WTC11 (cell line): ENCODE measurements at regions not wholly inside any gene's neighbourhood (a gene's known extent, or its start where the extent isn't known, plus 50 kb on each side); places are given as distances from the start of the nearest gene placed in this dataset.

Experiments used
- ATAC-seq: fragments of 200-7000 bp; cut with Tn5 transposase; 2 replicates; pipeline ENCODE4 v1.10.0; 2021; ENCODE audit warnings: mild to moderate bottlenecking, moderate library complexity
- CTCF ChIA-PET: fragments of 300-600 bp; sonication (Branson Sonifier 250); formaldehyde crosslinking; loops from one replicate; lab custom pipeline; 2021; ENCODE audit warnings: antibody characterized with exemption; lab: Charles Lee
- POLR2A ChIA-PET: fragments of 350-600 bp; sonication (Branson Sonifier 250); formaldehyde crosslinking; loops from one replicate; lab custom pipeline; 2021; ENCODE audit warnings: antibody characterized with exemption; lab: Charles Lee
- DNase-seq: peaks from one replicate; pipeline ENCODE4 v3.0.0; 2021; ENCODE audit warnings: low spot score
- H3K27ac Mint-ChIP-seq: 2 replicates; pipeline ENCODE4 v1.8.0; 2021; ENCODE audit warnings: mixed read lengths
- H3K27me3 Mint-ChIP-seq: 2 replicates; pipeline ENCODE4 v1.8.0; 2021; ENCODE audit warnings: low read depth, mild to moderate bottlenecking, moderate library complexity, mixed read lengths
- H3K36me3 Mint-ChIP-seq: 2 replicates; pipeline ENCODE4 v1.8.0; 2021; ENCODE audit warnings: mixed read lengths
- H3K4me1 Mint-ChIP-seq: 2 replicates; pipeline ENCODE4 v1.8.0; 2022; ENCODE audit warnings: mixed read lengths
- H3K4me3 Mint-ChIP-seq: 2 replicates; pipeline ENCODE4 v1.8.0; 2021; ENCODE audit warnings: mild to moderate bottlenecking, moderate library complexity, mixed read lengths
- H3K9me3 Mint-ChIP-seq: 2 replicates; pipeline ENCODE4 v1.8.0; 2021; ENCODE audit warnings: mixed read lengths
- AR ChIP-seq: fragments of 250-450 bp; sonication (Bioruptor Pico); IDR thresholded peaks from 2 replicates; pipeline ENCODE4 v1.9.0; 2021; ENCODE audit warnings: mild to moderate bottlenecking
- ATF2 ChIP-seq: sonication (generic); formaldehyde crosslinking; IDR thresholded peaks from 2 replicates; pipeline ENCODE4 v1.8.1; 2022; ENCODE audit warnings: low read depth, missing genetic modification reagents, borderline replicate concordance
- ATF3 ChIP-seq: sonication (generic); formaldehyde crosslinking; conservative IDR thresholded peaks from 2 replicates; pipeline ENCODE4 v1.8.1; 2022; ENCODE audit warnings: mild to moderate bottlenecking, missing genetic modification reagents
- CDX4 ChIP-seq: fragments of 250-450 bp; sonication (Bioruptor Pico); IDR thresholded peaks from 2 replicates; pipeline ENCODE4 v1.9.0; 2021; ENCODE audit warnings: moderate library complexity, mild to moderate bottlenecking, inconsistent platforms, borderline replicate concordance
- CREB1 ChIP-seq: sonication (generic); formaldehyde crosslinking; IDR thresholded peaks from 2 replicates; pipeline ENCODE4 v1.8.0; 2023; ENCODE audit warnings: mild to moderate bottlenecking, missing genetic modification reagents
- CREM ChIP-seq: sonication (generic); formaldehyde crosslinking; IDR thresholded peaks from 2 replicates; pipeline ENCODE4 v1.8.1; 2022; ENCODE audit warnings: mild to moderate bottlenecking, missing genetic modification reagents, moderate library complexity
- E2F5 ChIP-seq: sonication (generic); formaldehyde crosslinking; IDR thresholded peaks from 2 replicates; pipeline ENCODE4 v1.8.1; 2022; ENCODE audit warnings: mild to moderate bottlenecking, moderate library complexity, missing genetic modification reagents
- ERG ChIP-seq: fragments of 250-450 bp; sonication (Bioruptor Pico); IDR thresholded peaks from 2 replicates; pipeline ENCODE4 v1.8.0; 2021; ENCODE audit warnings: mild to moderate bottlenecking
- JUN ChIP-seq: sonication (generic); formaldehyde crosslinking; IDR thresholded peaks from 2 replicates; pipeline ENCODE4 v1.8.0; 2023; ENCODE audit warnings: mild to moderate bottlenecking, missing genetic modification reagents
- KAT7 ChIP-seq: sonication (generic); formaldehyde crosslinking; IDR thresholded peaks from 2 replicates; pipeline ENCODE4 v1.8.1; 2023; ENCODE audit warnings: missing genetic modification reagents, mild to moderate bottlenecking, borderline replicate concordance
- MLX ChIP-seq: sonication (generic); formaldehyde crosslinking; IDR thresholded peaks from 2 replicates; pipeline ENCODE4 v1.8.1; 2023; ENCODE audit warnings: mild to moderate bottlenecking, missing genetic modification reagents, moderate library complexity
- NFATC4 ChIP-seq: fragments of 250-450 bp; sonication (Bioruptor Pico); IDR thresholded peaks from 2 replicates; pipeline ENCODE4 v1.9.0; 2021; ENCODE audit warnings: mild to moderate bottlenecking
- SMAD3 ChIP-seq: sonication (generic); formaldehyde crosslinking; IDR thresholded peaks from 2 replicates; pipeline ENCODE4 v1.8.0; 2022; ENCODE audit warnings: missing genetic modification reagents, mild to moderate bottlenecking, borderline replicate concordance
- STAT6 ChIP-seq: sonication (generic); formaldehyde crosslinking; conservative IDR thresholded peaks from 2 replicates; pipeline ENCODE4 v1.8.1; 2023; ENCODE audit warnings: mild to moderate bottlenecking, low read depth, missing genetic modification reagents, moderate library complexity
- ZMAT4 ChIP-seq: fragments of 250-450 bp; sonication (Bioruptor Pico); IDR thresholded peaks from 2 replicates; pipeline ENCODE4 v1.9.0; 2021; ENCODE audit warnings: mild to moderate bottlenecking
- ZNF121 ChIP-seq: sonication (generic); formaldehyde crosslinking; IDR thresholded peaks from 2 replicates; pipeline ENCODE4 v1.8.0; 2023; ENCODE audit warnings: missing genetic modification reagents
- ZNF232 ChIP-seq: sonication (generic); formaldehyde crosslinking; IDR thresholded peaks from 2 replicates; pipeline ENCODE4 v1.8.0; 2022; ENCODE audit warnings: mild to moderate bottlenecking, missing genetic modification reagents
- ZNF263 ChIP-seq: sonication (generic); formaldehyde crosslinking; IDR thresholded peaks from 2 replicates; pipeline ENCODE4 v1.8.1; 2022; ENCODE audit warnings: low read depth, mild to moderate bottlenecking, moderate library complexity, missing genetic modification reagents
- ZNF425 ChIP-seq: fragments of 250-450 bp; sonication (Bioruptor Pico); conservative IDR thresholded peaks from 2 replicates; pipeline ENCODE4 v1.9.0; 2021; ENCODE audit warnings: mild to moderate bottlenecking

- DNase-seq (no peak), ATAC-seq (no peak)
- POLR2A ChIA-PET, result no interaction called here
- H3K27me3 Mint-ChIP-seq, result no peaks in the 10 kb centered on the region; the same call in 1 of the 2 replicates
- peaks cover 7% of the 10 kb centered on the region for H3K9me3 Mint-ChIP-seq
- H3K27ac Mint-ChIP-seq, result no peak overlapping the region
- peaks cover 6% of the 10 kb centered on the region for H3K36me3 Mint-ChIP-seq
- no peaks in the 10 kb centered on the region for H3K4me1 Mint-ChIP-seq
- H3K4me3 Mint-ChIP-seq, result no peak overlapping the region
- TF ChIP-seq CDX4 (CRISPR knock-in tag), result no peak
- no peak for TF ChIP-seq CREB1 (CRISPR knock-in tag)
- TF ChIP-seq, all 79 proteins: peak for 0
- CTCF ChIA-PET, result no interaction called here
These were observed 1099.3 kb upstream of the DIAPH2 start for GRCh38 chrX:95585321-95585720.

GRCh38 chrX:95612350-95612749, 1072.3 kb upstream of the DIAPH2 start:
- no peak overlapping the region for H3K27ac Mint-ChIP-seq
- no peaks in the 10 kb centered on the region for H3K4me1 Mint-ChIP-seq
- H3K36me3 Mint-ChIP-seq, result no peaks in the 10 kb centered on the region
- no peaks in the 10 kb centered on the region; the same call in 1 of the 2 replicates for H3K27me3 Mint-ChIP-seq
- TF ChIP-seq ATF3 (CRISPR knock-in tag), result no peak
- no peak for TF ChIP-seq ZNF263 (CRISPR knock-in tag)
- no peak for TF ChIP-seq JUN
- TF ChIP-seq ERG (CRISPR knock-in tag), result no peak
- no peak for TF ChIP-seq ZMAT4 (CRISPR knock-in tag)
- no peak for TF ChIP-seq ZNF232 (CRISPR knock-in tag)
- TF ChIP-seq ATF2 (CRISPR knock-in tag), result no peak
- no peak for TF ChIP-seq STAT6 (CRISPR knock-in tag)
- no peak for TF ChIP-seq KAT7
- TF ChIP-seq SMAD3 (CRISPR knock-in tag), result no peak
- ChIA-PET CTCF (no interaction called here), POLR2A (no interaction called here)
- DNase-seq (no peak), ATAC-seq (no peak)
- peaks cover 3% of the 10 kb centered on the region for H3K9me3 Mint-ChIP-seq
- no peak overlapping the region for H3K4me3 Mint-ChIP-seq

- H3K27me3 Mint-ChIP-seq, result no peaks in the 10 kb centered on the region
- POLR2A ChIA-PET, result no interaction called here
- no peak overlapping the region for H3K4me3 Mint-ChIP-seq
- ATAC-seq (no peak), DNase-seq (no peak)
- no peak overlapping the region for H3K27ac Mint-ChIP-seq
- CTCF ChIA-PET, result no interaction called here
- H3K9me3 Mint-ChIP-seq, result peaks cover 21% of the 10 kb centered on the region
- H3K4me1 Mint-ChIP-seq, result no peaks in the 10 kb centered on the region
- H3K36me3 Mint-ChIP-seq, result peaks cover 3% of the 10 kb centered on the region; the same call in 1 of the 2 replicates
- TF ChIP-seq MLX (CRISPR knock-in tag) (no peak), ZNF121 (no peak), AR (CRISPR knock-in tag) (no peak), E2F5 (CRISPR knock-in tag) (no peak), NFATC4 (CRISPR knock-in tag) (no peak), ZNF425 (CRISPR knock-in tag) (no peak), CREM (CRISPR knock-in tag) (no peak)
These were observed 1062.4 kb upstream of the DIAPH2 start for GRCh38 chrX:95622200-95622599.
